ENCODE measurements at regions not wholly inside any gene's neighbourhood (a gene's known extent, or its start where the extent isn't known, plus 50 kb on each side); places are given as distances from the start of the nearest gene placed in this dataset.
A peak's percentile ranks its signal among the peaks of the same experiment; 100 is the strongest.

DNA sequence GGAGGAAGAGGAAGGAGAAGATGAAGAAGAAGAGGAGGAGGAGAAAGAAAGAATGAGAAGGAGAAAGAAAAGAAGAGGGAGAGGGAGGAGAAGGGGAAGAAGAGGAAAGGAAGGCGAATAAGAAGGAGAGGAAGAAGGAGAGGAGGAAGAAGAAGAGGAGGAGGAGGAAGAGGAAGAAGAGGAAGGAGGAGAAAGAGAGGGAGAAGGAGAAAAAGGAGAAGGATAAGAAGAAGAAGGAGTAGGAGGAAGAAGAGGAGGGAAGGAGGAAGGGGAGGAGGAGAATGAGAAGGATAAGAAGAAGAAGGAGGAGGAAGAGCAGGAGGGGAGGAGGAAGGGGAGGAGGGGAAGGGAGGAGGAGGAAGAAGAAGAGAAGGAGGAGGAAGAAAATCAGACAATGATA, 149.2 kb upstream of the LYZL2 start:
- Mint-ChIP-seq H3K4me3 (no peak overlapping the region), H3K4me1 (ENCODE audit: low read depth in 2 of 2) (peaks cover 3 to 18% of the 10 kb centered on the region in 2 donors), H3K27ac (no peak overlapping the region), H3K36me3 (no peaks in the 10 kb centered on the region), H3K27me3 (peaks cover 11 to 13% of the 10 kb centered on the region in 2 donors), H3K9me3 (no peaks in the 10 kb centered on the region)
- DNase-seq (ENCODE audit: low spot score), result no peak
- no peak for ATAC-seq

- no peak overlapping the region for H3K27ac Mint-ChIP-seq
- DNase-seq (ENCODE audit: low spot score) (no peak), ATAC-seq (no peak)
- no peaks in the 10 kb centered on the region for H3K36me3 Mint-ChIP-seq
- H3K27me3 Mint-ChIP-seq, result peaks cover 9 to 13% of the 10 kb centered on the region in 2 donors
- peaks cover 2% of the 10 kb centered on the region for H3K9me3 Mint-ChIP-seq
- H3K4me3 Mint-ChIP-seq, result no peak overlapping the region
- H3K4me1 Mint-ChIP-seq (ENCODE audit: low read depth in 2 of 2), result no peaks in the 10 kb centered on the region
Observed at GRCh38 chr10:30775779-30776591, 146.4 kb upstream of the LYZL2 start.

DNA sequence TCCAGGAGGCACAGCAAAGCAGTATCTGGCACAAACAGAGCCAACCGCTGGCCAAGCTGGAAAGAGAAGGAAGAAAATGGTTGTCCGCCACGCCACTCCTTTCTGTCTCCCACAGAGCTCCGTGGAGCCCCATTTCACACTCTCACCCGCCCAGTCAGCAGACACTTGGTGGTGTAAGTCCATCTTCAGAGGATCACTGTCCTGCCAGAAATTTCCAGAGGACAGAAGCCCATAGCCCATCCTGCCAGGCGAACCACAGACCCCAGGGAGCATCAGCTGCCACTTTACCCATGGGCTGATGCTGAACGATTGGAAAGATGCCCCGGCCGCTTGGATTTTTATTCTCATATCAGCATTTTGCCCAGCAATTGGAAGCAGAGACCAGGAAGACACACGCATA, 144.7 kb upstream of the LYZL2 start:
- DNase-seq (ENCODE audit: low spot score), result no peak
- Mint-ChIP-seq H3K4me3 (no peak overlapping the region), H3K4me1 (ENCODE audit: low read depth in 2 of 2) (no peaks in the 10 kb centered on the region), H3K27ac (no peak overlapping the region), H3K36me3 (peaks cover 4% of the 10 kb centered on the region), H3K27me3 (peaks cover 9 to 12% of the 10 kb centered on the region in 2 donors), H3K9me3 (peaks cover 2% of the 10 kb centered on the region)
- ATAC-seq, result no peak

DNA sequence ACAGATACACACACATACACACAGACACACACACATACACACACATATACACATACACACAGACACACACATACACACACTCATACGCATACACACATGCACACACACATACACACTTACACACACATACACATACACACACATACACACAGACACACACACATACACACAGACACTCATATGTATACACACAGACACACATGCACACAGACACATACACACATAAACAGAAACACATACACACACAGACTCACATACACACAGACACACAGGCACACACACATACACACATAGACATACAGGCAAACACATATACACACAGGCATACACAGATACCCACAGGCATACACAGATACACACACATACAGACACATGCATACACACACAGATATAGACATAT, 143.9 kb upstream of the LYZL2 start:
- Mint-ChIP-seq H3K36me3 (peaks cover 4% of the 10 kb centered on the region), H3K9me3 (peaks cover 2% of the 10 kb centered on the region), H3K4me3 (no peak overlapping the region), H3K27me3 (peaks cover 1 to 4% of the 10 kb centered on the region in 2 donors), H3K4me1 (ENCODE audit: low read depth in 2 of 2) (no peaks in the 10 kb centered on the region), H3K27ac (no peak overlapping the region)
- DNase-seq (ENCODE audit: low spot score) (no peak), ATAC-seq (no peak)

DNA sequence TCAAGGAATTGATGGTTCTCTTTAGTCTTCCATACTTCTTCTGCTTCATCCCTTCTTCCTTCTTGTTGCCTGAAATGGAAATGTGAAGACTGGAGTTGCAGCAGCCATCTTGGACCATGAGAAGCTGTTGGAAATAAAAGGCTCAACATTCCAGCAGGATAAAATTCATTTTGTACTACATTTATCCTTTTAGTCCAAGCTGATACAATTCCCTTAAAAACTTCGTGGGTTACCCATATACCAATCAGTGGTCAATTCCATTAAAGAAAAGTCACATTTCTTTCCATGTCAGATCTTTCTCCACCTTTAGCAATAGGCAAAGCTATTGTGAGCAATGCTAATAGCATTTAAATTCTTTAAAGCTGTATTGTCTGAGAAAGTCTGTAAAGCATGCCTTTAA, 141.3 kb upstream of the LYZL2 start:
- Mint-ChIP-seq H3K27me3 (no peaks in the 10 kb centered on the region), H3K9me3 (peaks cover 2% of the 10 kb centered on the region), H3K36me3 (peaks cover 4% of the 10 kb centered on the region), H3K4me3 (no peak overlapping the region), H3K27ac (no peak overlapping the region), H3K4me1 (ENCODE audit: low read depth in 2 of 2) (no peaks in the 10 kb centered on the region)
- DNase-seq (ENCODE audit: low spot score) (no peak), ATAC-seq (no peak)

DNA sequence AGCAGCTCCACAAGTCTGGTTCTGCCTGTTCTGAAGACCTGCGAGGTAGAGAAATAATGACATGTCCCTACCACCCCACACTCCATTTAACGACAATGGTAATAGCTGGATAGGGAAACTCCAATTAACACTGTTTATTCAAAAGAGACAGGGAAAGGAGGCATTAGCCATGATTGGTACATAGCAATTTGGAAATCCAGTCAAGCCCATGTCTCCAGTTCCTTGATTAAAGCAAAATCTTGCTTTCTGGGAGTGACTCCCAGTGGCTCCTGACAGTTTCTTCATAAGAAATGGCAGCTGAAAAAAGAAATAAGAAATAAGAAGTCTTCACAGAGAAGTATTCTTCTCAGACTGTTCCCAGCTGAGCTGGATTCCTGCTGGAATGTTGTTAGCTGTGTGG, 140.7 kb upstream of the LYZL2 start:
- ATAC-seq, result no peak
- DNase-seq (ENCODE audit: low spot score), result no peak
- Mint-ChIP-seq H3K4me1 (ENCODE audit: low read depth in 2 of 2) (no peaks in the 10 kb centered on the region), H3K36me3 (peaks cover 4% of the 10 kb centered on the region), H3K27ac (no peak overlapping the region), H3K27me3 (no peaks in the 10 kb centered on the region), H3K4me3 (no peak overlapping the region), H3K9me3 (peaks cover 2% of the 10 kb centered on the region)

- Mint-ChIP-seq H3K4me1 (ENCODE audit: low read depth in 2 of 2) (no peaks in the 10 kb centered on the region), H3K4me3 (no peak overlapping the region), H3K36me3 (peaks cover 4% of the 10 kb centered on the region), H3K27me3 (no peaks in the 10 kb centered on the region), H3K27ac (no peak overlapping the region), H3K9me3 (peaks cover 2% of the 10 kb centered on the region)
- peak in 1 of 2 donors; percentile 22 for ATAC-seq
- DNase-seq (ENCODE audit: low spot score), result no peak
Observed at GRCh38 chr10:30769361-30769760, 139.8 kb upstream of the LYZL2 start.

DNA sequence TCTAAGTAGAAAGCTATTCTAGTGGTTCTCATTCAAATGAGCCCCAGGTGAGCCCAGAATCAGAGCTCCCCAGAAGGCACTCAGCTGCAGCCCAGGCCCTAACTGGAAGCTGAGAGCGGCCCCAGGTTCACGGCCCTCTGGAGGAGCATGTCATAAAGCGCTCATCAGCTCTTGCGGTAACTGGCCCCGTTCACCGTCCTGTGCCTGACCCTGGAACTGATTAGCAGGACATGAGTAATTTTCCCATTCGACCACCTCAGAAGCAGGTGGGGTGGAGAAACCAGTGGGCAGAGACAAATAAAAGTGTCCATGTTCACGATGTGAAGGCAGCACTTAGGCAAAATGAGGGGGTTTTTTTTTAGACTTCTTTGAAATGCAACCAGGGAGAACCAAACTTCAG, 136.1 kb upstream of the LYZL2 start:
- H3K27me3 Mint-ChIP-seq, result no peaks in the 10 kb centered on the region

DNA sequence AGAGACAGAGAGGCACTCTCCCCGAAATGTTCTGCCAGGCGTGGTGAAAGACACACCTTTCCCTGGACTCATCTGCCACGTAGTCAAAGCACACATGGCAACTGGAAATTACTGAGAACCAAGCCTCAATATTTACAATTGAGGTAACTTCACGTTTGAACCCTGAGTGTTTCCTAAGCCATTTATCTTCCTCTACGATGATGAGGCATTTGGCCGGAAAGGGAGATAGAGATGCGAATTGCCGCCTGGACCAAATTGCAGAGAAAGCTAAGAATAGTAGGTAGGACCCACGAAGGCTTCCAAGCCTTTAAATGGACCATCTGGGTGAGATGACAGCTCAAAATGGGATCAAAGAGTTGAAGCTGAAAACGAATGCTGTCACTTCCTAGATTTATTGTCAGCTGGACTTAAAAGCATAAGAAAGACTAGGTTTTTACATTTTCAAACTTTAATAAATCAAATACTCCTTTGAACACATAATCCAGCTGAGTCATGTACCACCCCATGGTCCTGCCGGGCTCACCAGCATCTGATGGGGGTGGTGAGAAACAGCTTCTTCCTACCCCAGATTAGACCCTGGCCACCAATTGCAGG, 135.6 kb upstream of the LYZL2 start:
- ATAC-seq (no peak), DNase-seq (ENCODE audit: low spot score) (no peak)
- no peaks in the 10 kb centered on the region for H3K27me3 Mint-ChIP-seq
- H3K4me3 Mint-ChIP-seq, result no peak overlapping the region
- H3K4me1 Mint-ChIP-seq (ENCODE audit: low read depth in 2 of 2), result no peaks in the 10 kb centered on the region
- no peaks in the 10 kb centered on the region for H3K9me3 Mint-ChIP-seq
- H3K27ac Mint-ChIP-seq, result no peak overlapping the region
- peaks cover 2% of the 10 kb centered on the region for H3K36me3 Mint-ChIP-seq

More for the DNA sequence above, 136.1 kb upstream of the LYZL2 start:
- Mint-ChIP-seq H3K4me1 (ENCODE audit: low read depth in 2 of 2) (no peaks in the 10 kb centered on the region), H3K9me3 (no peaks in the 10 kb centered on the region), H3K4me3 (no peak overlapping the region), H3K27ac (no peak overlapping the region), H3K36me3 (peaks cover 4% of the 10 kb centered on the region)
- DNase-seq (ENCODE audit: low spot score), result no peak
- ATAC-seq, result peak in 1 of 2 donors; percentile 25

- Mint-ChIP-seq H3K36me3 (no peaks in the 10 kb centered on the region), H3K4me1 (ENCODE audit: low read depth in 2 of 2) (no peaks in the 10 kb centered on the region), H3K9me3 (no peaks in the 10 kb centered on the region), H3K4me3 (no peak overlapping the region), H3K27ac (no peak overlapping the region), H3K27me3 (no peaks in the 10 kb centered on the region)
- DNase-seq (ENCODE audit: low spot score) (no peak), ATAC-seq (no peak)
Observed at GRCh38 chr10:30763918-30764317, 134.4 kb upstream of the LYZL2 start.

- Mint-ChIP-seq H3K4me3 (no peak overlapping the region), H3K9me3 (no peaks in the 10 kb centered on the region), H3K27me3 (no peaks in the 10 kb centered on the region), H3K4me1 (ENCODE audit: low read depth in 2 of 2) (no peaks in the 10 kb centered on the region), H3K27ac (no peak overlapping the region), H3K36me3 (no peaks in the 10 kb centered on the region)
- DNase-seq (ENCODE audit: low spot score), result no peak
- ATAC-seq, result no peak
Observed at GRCh38 chr10:30762620-30763019, 133.1 kb upstream of the LYZL2 start.

DNA sequence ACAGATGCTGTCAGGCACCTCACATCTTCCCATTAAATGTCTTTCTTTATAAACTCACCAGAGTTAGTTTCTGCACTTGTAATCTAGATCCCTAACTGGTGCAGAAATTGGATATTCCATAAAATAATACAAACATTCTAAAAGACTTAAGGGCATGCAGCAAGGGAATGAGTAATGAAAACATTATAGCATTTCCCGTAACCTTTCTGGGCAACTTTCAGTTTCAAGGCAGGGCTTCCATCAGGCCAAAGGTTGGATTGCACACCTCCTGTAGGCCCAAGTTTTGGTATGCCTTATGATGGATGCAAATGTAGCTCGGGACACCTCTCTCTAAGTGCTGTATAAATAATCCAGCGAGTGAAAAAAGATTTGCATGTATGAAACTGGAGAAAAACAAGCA, 129.9 kb upstream of the LYZL2 start:
- Mint-ChIP-seq H3K9me3 (no peaks in the 10 kb centered on the region), H3K27ac (no peak overlapping the region), H3K36me3 (no peaks in the 10 kb centered on the region), H3K4me1 (ENCODE audit: low read depth in 2 of 2) (no peaks in the 10 kb centered on the region), H3K4me3 (no peak overlapping the region), H3K27me3 (no peaks in the 10 kb centered on the region)
- DNase-seq (ENCODE audit: low spot score) (no peak), ATAC-seq (no peak)

DNA sequence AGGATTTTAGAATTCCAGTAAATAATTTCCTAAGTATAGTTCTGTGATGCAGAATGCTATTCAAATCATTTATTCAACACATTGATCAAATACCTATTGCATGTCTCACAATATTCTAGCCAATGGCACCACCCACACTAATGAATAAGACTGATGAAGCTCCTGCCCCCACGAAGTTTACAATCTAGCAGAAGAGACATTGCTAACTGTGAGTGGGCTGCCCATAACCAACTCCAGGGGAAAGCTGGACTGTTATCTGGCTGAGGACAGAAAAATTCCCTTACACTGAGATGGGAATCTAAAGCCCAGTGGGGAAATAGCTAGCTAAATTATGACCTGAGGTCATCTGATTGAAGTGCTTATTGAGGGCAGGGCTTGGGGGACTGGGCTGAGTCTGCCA, 128.8 kb upstream of the LYZL2 start:
- DNase-seq (ENCODE audit: low spot score) (no peak), ATAC-seq (no peak)
- H3K4me1 Mint-ChIP-seq (ENCODE audit: low read depth in 2 of 2), result no peaks in the 10 kb centered on the region
- H3K27ac Mint-ChIP-seq, result no peak overlapping the region
- H3K4me3 Mint-ChIP-seq, result no peak overlapping the region
- H3K36me3 Mint-ChIP-seq, result no peaks in the 10 kb centered on the region
- no peaks in the 10 kb centered on the region for H3K9me3 Mint-ChIP-seq
- H3K27me3 Mint-ChIP-seq, result no peaks in the 10 kb centered on the region

GRCh38 chr10:30756896-30757295, 127.3 kb upstream of the LYZL2 start:
- ATAC-seq (no peak), DNase-seq (ENCODE audit: low spot score) (no peak)
- no peak overlapping the region for H3K4me3 Mint-ChIP-seq
- no peaks in the 10 kb centered on the region for H3K36me3 Mint-ChIP-seq
- no peaks in the 10 kb centered on the region for H3K27me3 Mint-ChIP-seq
- H3K9me3 Mint-ChIP-seq, result no peaks in the 10 kb centered on the region
- H3K27ac Mint-ChIP-seq, result no peak overlapping the region
- H3K4me1 Mint-ChIP-seq (ENCODE audit: low read depth in 2 of 2), result peaks cover 2 to 3% of the 10 kb centered on the region in 2 donors
